IMR-90 (cell line): ENCODE measurements at regions not wholly inside any gene's neighbourhood (a gene's known extent, or its start where the extent isn't known, plus 50 kb on each side); places are given as distances from the start of the nearest gene placed in this dataset.
"Not testable (repeated sequence)": the region's sequence is repeated elsewhere in the genome, so short reads cannot be mapped to it uniquely, and the experiment has no call there.

Source experiments
- ATAC-seq: fragments of 200-7000 bp; cut with Tn5 transposase; 2 replicates; pipeline ENCODE4 v1.9.1; 2020; ENCODE audit warnings: low read depth, mild to moderate bottlenecking, moderate library complexity
- BruUV-seq: library from RNA; stranded (reverse); fragments of 400-500 nt; replicated peaks from 2 replicates; lab custom pipeline; 2021; lab: Mats Ljungman, UMichigan
- CTCF ChIA-PET: fragments of 300-600 bp; formaldehyde crosslinking; extraction: SDS; loops from one replicate; lab custom pipeline; 2021; ENCODE audit warnings: antibody characterized with exemption; lab: Yijun Ruan, JAX
- POLR2A ChIA-PET: fragments of 300-600 bp; sonication (Branson Sonifier 250); formaldehyde crosslinking; loops from one replicate; lab custom pipeline; 2022; ENCODE audit warnings: antibody characterized with exemption; ENCODE audit not compliant: unreplicated experiment; lab: Charles Lee
- DNase-seq: peaks from one replicate; pipeline ENCODE4 v3.0.0; 2013
- H2AFZ ChIP-seq: replicated peaks from 2 replicates; pipeline ENCODE3; 2013; ENCODE audit warnings: low read length, mild to moderate bottlenecking; ENCODE audit not compliant: poor library complexity
- H2AK5ac ChIP-seq: 2 replicates; pipeline ENCODE4 v1.6.1; 2013; ENCODE audit warnings: low read depth, low read length, inconsistent platforms
- H2AK9ac ChIP-seq: replicated peaks from 2 replicates; pipeline ENCODE3; 2013; ENCODE audit warnings: mild to moderate bottlenecking, low read depth, low read length, moderate library complexity; ENCODE audit not compliant: poor library complexity
- H2BK120ac ChIP-seq: 2 replicates; pipeline ENCODE4 v1.6.1; 2013; ENCODE audit warnings: low read depth, low read length, inconsistent platforms
- H2BK15ac ChIP-seq: 3 replicates; pipeline ENCODE4 v1.6.1; 2013; ENCODE audit warnings: low read depth, low read length, inconsistent platforms
- H2BK20ac ChIP-seq: 2 replicates; pipeline ENCODE4 v1.6.1; 2013; ENCODE audit warnings: low read depth, mild to moderate bottlenecking, inconsistent platforms, low read length, moderate library complexity
- H2BK5ac ChIP-seq: 2 replicates; pipeline ENCODE4 v1.6.1; 2013; ENCODE audit warnings: mild to moderate bottlenecking, low read depth, low read length, inconsistent platforms; ENCODE audit not compliant: poor library complexity, severe bottlenecking
- H3K14ac ChIP-seq: replicated peaks from 2 replicates; pipeline ENCODE4 v1.6.1; 2013; ENCODE audit warnings: low read depth, low read length, inconsistent platforms
- H3K18ac ChIP-seq: 2 replicates; pipeline ENCODE4 v1.6.1; 2013; ENCODE audit warnings: low read depth, low read length, control low read depth
- H3K23ac ChIP-seq: 2 replicates; pipeline ENCODE4 v1.6.1; 2013; ENCODE audit warnings: low read depth, low read length, inconsistent platforms
- H3K27ac ChIP-seq: 2 replicates; pipeline ENCODE4 v1.5.1; 2013; ENCODE audit warnings: mild to moderate bottlenecking, control low read depth, low read length; ENCODE audit not compliant: insufficient read depth
- H3K27me3 ChIP-seq: 2 replicates; pipeline ENCODE4 v1.6.1; 2013; ENCODE audit warnings: low read length; ENCODE audit not compliant: control insufficient read depth, insufficient read depth
- H3K36me3 ChIP-seq: 2 replicates; pipeline ENCODE4 v1.6.1; 2013; ENCODE audit warnings: low read length, mixed read lengths; ENCODE audit not compliant: control insufficient read depth, insufficient read depth
- H3K4ac ChIP-seq: 2 replicates; pipeline ENCODE4 v1.6.1; 2013; ENCODE audit warnings: low read depth, low read length, inconsistent platforms
- H3K4me1 ChIP-seq: 2 replicates; pipeline ENCODE4 v1.6.1; 2013; ENCODE audit warnings: low read length, mixed read lengths; ENCODE audit not compliant: control insufficient read depth, insufficient read depth
- H3K4me2 ChIP-seq: 2 replicates; pipeline ENCODE4 v1.6.1; 2013; ENCODE audit warnings: low read depth, mild to moderate bottlenecking, control low read depth, low read length, moderate library complexity
- H3K4me3 ChIP-seq: 2 replicates; pipeline ENCODE4 v1.5.1; 2013; ENCODE audit warnings: low read depth, mild to moderate bottlenecking, control low read depth, low read length, moderate library complexity; ENCODE audit not compliant: insufficient read depth
- H3K56ac ChIP-seq: 2 replicates; pipeline ENCODE4 v1.6.1; 2013; ENCODE audit warnings: low read length, inconsistent platforms; ENCODE audit not compliant: insufficient read depth; ENCODE audit errors: extremely low read depth
- H3K79me1 ChIP-seq, 2 experiments: 2 replicates each; pipeline ENCODE4 v1.6.1; 2013; ENCODE audit warnings: low read length in 2 of 2, inconsistent platforms in 1 of 2, low read depth in 1 of 2
- H3K9ac ChIP-seq: 2 replicates; pipeline ENCODE4 v1.6.1; 2013; ENCODE audit warnings: low read depth, low read length, control low read depth
- H3K9me1 ChIP-seq: 2 replicates; pipeline ENCODE4 v1.6.1; 2013; ENCODE audit warnings: low read length, inconsistent platforms; ENCODE audit not compliant: insufficient read depth
- H3K9me3 ChIP-seq: 2 replicates; pipeline ENCODE4 v1.6.1; 2013; ENCODE audit warnings: low read length; ENCODE audit not compliant: control insufficient read depth, insufficient read depth
- H4K20me1 ChIP-seq: 2 replicates; pipeline ENCODE4 v1.6.1; 2013; ENCODE audit warnings: low read length, inconsistent platforms; ENCODE audit not compliant: insufficient read depth
- H4K5ac ChIP-seq: 2 replicates; pipeline ENCODE4 v1.6.1; 2013; ENCODE audit warnings: mild to moderate bottlenecking, low read depth, low read length, control low read depth
- H4K8ac ChIP-seq, 2 experiments: 2 replicates each; pipeline ENCODE4 v1.6.1; 2013; ENCODE audit warnings: low read depth in 2 of 2, low read length in 2 of 2, control low read depth in 1 of 2, inconsistent platforms in 1 of 2
- H4K91ac ChIP-seq: 2 replicates; pipeline ENCODE4 v1.6.1; 2013; ENCODE audit warnings: low read depth, low read length, inconsistent platforms; ENCODE audit not compliant: insufficient read depth
- WGBS, 2 experiments: methylation state at CpG; one replicate each; pipeline versions ENCODE4 v1.1.5 to v1.1.7; 2013; ENCODE audit warnings: missing lambda C conversion rate in 2 of 2; ENCODE audit not compliant: insufficient read length in 1 of 2; ENCODE audit errors: extremely low coverage in 2 of 2; 5-methylcytosine and 5-hydroxymethylcytosine counted together
- dilution Hi-C: fragments of 300-500 bp; cut with HindIII; formaldehyde crosslinking; loops from one replicate; pipeline ENCODE4 v1.14.3; 2018; ENCODE audit warnings: low sequenced_read_pairs; ENCODE audit not compliant: unreplicated experiment
- in situ Hi-C: fragments of 300-500 bp; cut with MboI; formaldehyde crosslinking; loops from 3 replicates; pipeline ENCODE4 v1.14.3; 2019; ENCODE audit warnings: low sequenced_read_pairs, inconsistent platforms, mixed read lengths
- intact Hi-C: fragments of 100-400 bp; cut with micrococcal nuclease; formaldehyde crosslinking; loops from 2 replicates; pipeline ENCODE4 v1.10.0; 2022

- BruUV-seq, DNase-seq, H2AK9ac ChIP-seq, ATAC-seq, H3K79me1 ChIP-seq, CTCF ChIA-PET, H3K4me2 ChIP-seq, H3K23ac ChIP-seq, H3K56ac ChIP-seq, H3K9me3 ChIP-seq, H3K27me3 ChIP-seq, H2BK20ac ChIP-seq, H4K91ac ChIP-seq, H3K27ac ChIP-seq, H4K5ac ChIP-seq, H3K4me3 ChIP-seq, H3K4ac ChIP-seq, H4K20me1 ChIP-seq, H3K36me3 ChIP-seq, H2BK15ac ChIP-seq, in situ Hi-C loops, H2BK120ac ChIP-seq, H3K9ac ChIP-seq, POLR2A ChIA-PET, H2AK5ac ChIP-seq, H4K8ac ChIP-seq, H2AFZ ChIP-seq, dilution Hi-C loops, H2BK5ac ChIP-seq, H3K9me1 ChIP-seq, H3K18ac ChIP-seq, intact Hi-C loops, H3K4me1 ChIP-seq, H3K14ac ChIP-seq: not testable (repeated sequence)
- no CpG with 5 or more reads among the region's 2 CpGs for WGBS, 2 experiments
These were observed 104.8 kb upstream of the DPY19L1 start for GRCh38 chr7:35142125-35142524.

- H3K23ac ChIP-seq, H2AK9ac ChIP-seq, POLR2A ChIA-PET, CTCF ChIA-PET, H2BK20ac ChIP-seq, intact Hi-C loops, H3K56ac ChIP-seq, H2BK120ac ChIP-seq, H3K14ac ChIP-seq, H2AFZ ChIP-seq, H4K20me1 ChIP-seq, dilution Hi-C loops, H3K27ac ChIP-seq, H3K79me1 ChIP-seq, in situ Hi-C loops, BruUV-seq, H3K36me3 ChIP-seq, H4K5ac ChIP-seq, H3K27me3 ChIP-seq, H3K4ac ChIP-seq, H3K9me1 ChIP-seq, H3K9ac ChIP-seq, H4K91ac ChIP-seq, H4K8ac ChIP-seq, H3K9me3 ChIP-seq, H3K4me2 ChIP-seq, H3K18ac ChIP-seq, H3K4me3 ChIP-seq, H2BK15ac ChIP-seq, H2BK5ac ChIP-seq, H2AK5ac ChIP-seq, H3K4me1 ChIP-seq: not testable (repeated sequence)
- no CpG with 5 or more reads among the region's 1 CpG for WGBS, 2 experiments
- ATAC-seq, result peak; percentile 91
- DNase-seq, result peak; percentile 8
These were observed 102.0 kb upstream of the DPY19L1 start for GRCh38 chr7:35139281-35139680.
